Neural progenitor cell (in vitro differentiated cells): ENCODE measurements at regions not wholly inside any gene's neighbourhood (a gene's known extent, or its start where the extent isn't known, plus 50 kb on each side); places are given as distances from the start of the nearest gene placed in this dataset.
"Not testable (repeated sequence)": the region's sequence is repeated elsewhere in the genome, so short reads cannot be mapped to it uniquely, and the experiment has no call there.

ENCODE experiments used
- DNase-seq: peaks from one replicate; pipeline ENCODE4 v3.0.0-alpha.2; 2016; ENCODE audit warnings: low spot score
- H2AFZ ChIP-seq: fragments of 200-600 bp; sonication (generic); replicated peaks from 2 replicates; pipeline ENCODE4 v1.6.1; 2016; ENCODE audit warnings: antibody characterized with exemption
- H3F3A ChIP-seq: fragments of 200-600 bp; sonication (generic); 2 replicates; pipeline ENCODE4 v1.6.1; 2016; ENCODE audit warnings: antibody characterized with exemption, low read depth
- H3K27ac ChIP-seq: fragments of 200-600 bp; sonication (generic); 2 replicates; pipeline ENCODE4 v1.5.1; 2016; ENCODE audit warnings: mild to moderate bottlenecking
- H3K27me3 ChIP-seq: fragments of 200-600 bp; sonication (generic); 2 replicates; pipeline ENCODE4 v1.6.1; 2016; ENCODE audit warnings: mild to moderate bottlenecking, moderate library complexity
- H3K36me3 ChIP-seq: fragments of 200-600 bp; sonication (generic); 2 replicates; pipeline ENCODE4 v1.5.1; 2016
- H3K4me1 ChIP-seq: fragments of 200-600 bp; sonication (generic); 2 replicates; pipeline ENCODE4 v1.6.1; 2016; ENCODE audit warnings: mixed run types
- H3K4me2 ChIP-seq: fragments of 200-600 bp; sonication (generic); 2 replicates; pipeline ENCODE4 v1.6.1; 2016
- H3K4me3 ChIP-seq: fragments of 200-600 bp; sonication (generic); 2 replicates; pipeline ENCODE4 v1.5.1; 2016
- H3K79me2 ChIP-seq: fragments of 200-600 bp; sonication (generic); 2 replicates; pipeline ENCODE4 v1.6.1; 2016; ENCODE audit warnings: low read depth
- H3K9ac ChIP-seq: fragments of 200-600 bp; sonication (generic); 2 replicates; pipeline ENCODE4 v1.6.1; 2016
- H3K9me3 ChIP-seq: fragments of 200-600 bp; sonication (generic); 2 replicates; pipeline ENCODE4 v1.5.1; 2016; ENCODE audit warnings: low read depth
- H4K20me1 ChIP-seq: fragments of 200-600 bp; sonication (generic); 2 replicates; pipeline ENCODE4 v1.6.1; 2016; ENCODE audit warnings: low read depth
- H3K27ac Mint-ChIP-seq: 3 replicates; pipeline ENCODE4 v1.8.0; 2021; ENCODE audit warnings: mixed read lengths
- H3K27me3 Mint-ChIP-seq: 2 replicates; pipeline ENCODE4 v1.8.0; 2022; ENCODE audit warnings: low read depth, mild to moderate bottlenecking, inconsistent platforms, moderate library complexity, mixed read lengths; ENCODE audit not compliant: insufficient read depth
- H3K36me3 Mint-ChIP-seq: 3 replicates; pipeline ENCODE4 v1.8.0; 2021; ENCODE audit warnings: mixed read lengths
- H3K4me1 Mint-ChIP-seq: 3 replicates; pipeline ENCODE4 v1.8.0; 2021; ENCODE audit warnings: mixed read lengths
- H3K4me3 Mint-ChIP-seq: 3 replicates; pipeline ENCODE4 v1.8.0; 2021; ENCODE audit warnings: mild to moderate bottlenecking, moderate library complexity, mixed read lengths
- H3K9me3 Mint-ChIP-seq: 3 replicates; pipeline ENCODE4 v1.8.0; 2020; ENCODE audit warnings: mixed read lengths
- EZH2 ChIP-seq: fragments of 200-600 bp; sonication (generic); IDR thresholded peaks from 2 replicates; pipeline ENCODE4 v1.6.1; 2017; ENCODE audit warnings: antibody characterized with exemption, mild to moderate bottlenecking, moderate library complexity
- EZH2phosphoT487 ChIP-seq: fragments of 200-600 bp; sonication (generic); IDR thresholded peaks from 2 replicates; pipeline ENCODE4 v1.6.1; 2017; ENCODE audit warnings: antibody characterized with exemption
- TF ChIP-seq, protein P1 (sequence below): fragments of 200-600 bp; sonication (generic); IDR thresholded peaks from 2 replicates; pipeline ENCODE4 v1.5.1; 2017; ENCODE audit warnings: antibody characterized with exemption, mild to moderate bottlenecking

DNA sequence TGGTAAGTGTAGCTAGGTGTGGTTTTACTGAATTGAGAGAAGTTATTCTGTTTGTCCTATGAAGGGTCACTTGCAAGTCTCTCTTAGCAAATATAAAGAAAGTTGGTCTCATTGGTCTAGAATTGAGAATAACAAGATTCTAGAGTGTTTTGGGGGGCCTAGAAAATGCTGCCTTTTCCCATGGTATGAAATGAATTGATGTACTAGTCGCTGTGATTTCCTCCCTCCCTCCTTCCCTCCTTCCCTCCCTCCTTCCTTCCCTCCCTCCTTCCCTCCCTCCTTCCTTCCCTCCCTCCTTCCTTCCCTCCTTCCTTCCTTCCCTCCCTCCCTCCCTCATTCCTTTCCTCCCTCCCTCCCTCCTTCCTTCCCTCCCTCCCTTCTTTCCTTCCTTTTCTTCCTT, 166.7 kb upstream of the RGS6 start:
- TF ChIP-seq, protein P1, sequence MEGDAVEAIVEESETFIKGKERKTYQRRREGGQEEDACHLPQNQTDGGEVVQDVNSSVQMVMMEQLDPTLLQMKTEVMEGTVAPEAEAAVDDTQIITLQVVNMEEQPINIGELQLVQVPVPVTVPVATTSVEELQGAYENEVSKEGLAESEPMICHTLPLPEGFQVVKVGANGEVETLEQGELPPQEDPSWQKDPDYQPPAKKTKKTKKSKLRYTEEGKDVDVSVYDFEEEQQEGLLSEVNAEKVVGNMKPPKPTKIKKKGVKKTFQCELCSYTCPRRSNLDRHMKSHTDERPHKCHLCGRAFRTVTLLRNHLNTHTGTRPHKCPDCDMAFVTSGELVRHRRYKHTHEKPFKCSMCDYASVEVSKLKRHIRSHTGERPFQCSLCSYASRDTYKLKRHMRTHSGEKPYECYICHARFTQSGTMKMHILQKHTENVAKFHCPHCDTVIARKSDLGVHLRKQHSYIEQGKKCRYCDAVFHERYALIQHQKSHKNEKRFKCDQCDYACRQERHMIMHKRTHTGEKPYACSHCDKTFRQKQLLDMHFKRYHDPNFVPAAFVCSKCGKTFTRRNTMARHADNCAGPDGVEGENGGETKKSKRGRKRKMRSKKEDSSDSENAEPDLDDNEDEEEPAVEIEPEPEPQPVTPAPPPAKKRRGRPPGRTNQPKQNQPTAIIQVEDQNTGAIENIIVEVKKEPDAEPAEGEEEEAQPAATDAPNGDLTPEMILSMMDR: no peak
- TF ChIP-seq EZH2phosphoT487: no peak
- no peak for TF ChIP-seq EZH2
- H3K27me3 Mint-ChIP-seq: peaks cover 2% of the 10 kb centered on the region

DNA sequence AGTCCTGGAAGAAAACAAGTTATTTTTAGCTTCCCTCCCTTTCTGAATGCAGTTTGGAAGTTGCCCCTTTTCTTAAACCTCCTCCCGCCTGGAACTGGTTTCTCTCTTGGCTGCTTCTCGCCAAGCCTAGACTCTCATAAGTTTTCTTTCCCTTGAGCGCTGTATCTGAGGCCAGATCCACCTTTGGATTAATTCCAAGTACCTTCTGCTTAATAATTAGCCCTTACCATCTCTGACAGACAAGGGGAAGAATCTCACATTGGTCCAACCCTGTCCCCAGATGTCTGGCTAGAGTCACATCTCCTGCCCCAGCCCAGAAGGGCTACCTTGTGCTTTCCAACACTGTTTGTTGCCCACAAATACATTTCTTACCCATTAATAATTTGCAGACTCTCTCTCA, 161.8 kb upstream of the RGS6 start:
- Histone ChIP-seq H3K4me1 (no peaks in the 10 kb centered on the region), H4K20me1 (no peaks in the 10 kb centered on the region), H3K27me3 (no peaks in the 10 kb centered on the region), H3K4me3 (no peak overlapping the region), H3K36me3 (no peaks in the 10 kb centered on the region), H3F3A (no peaks in the 10 kb centered on the region), H3K27ac (no peak overlapping the region), H3K9ac (no peak overlapping the region), H3K79me2 (no peaks in the 10 kb centered on the region), H3K9me3 (no peaks in the 10 kb centered on the region), H2AFZ (no peak overlapping the region), H3K4me2 (no peak overlapping the region)
- Mint-ChIP-seq H3K27me3 (peaks cover 10% of the 10 kb centered on the region), H3K27ac (peak overlapping the region; percentile 33), H3K4me3 (no peak overlapping the region), H3K4me1 (peaks cover 7% of the 10 kb centered on the region), H3K9me3 (peaks cover 38% of the 10 kb centered on the region), H3K36me3 (peaks cover 12% of the 10 kb centered on the region)
- DNase-seq: no peak
- TF ChIP-seq EZH2phosphoT487: no peak
- TF ChIP-seq, protein P1: no peak
- TF ChIP-seq EZH2: no peak

More for the DNA sequence above, 166.7 kb upstream of the RGS6 start:
- H3K4me2 ChIP-seq: peak overlapping the region; percentile 55
- H3K79me2 ChIP-seq: no peaks in the 10 kb centered on the region
- no peak for DNase-seq
- H3K36me3 ChIP-seq: no peaks in the 10 kb centered on the region
- H2AFZ ChIP-seq: no peak overlapping the region
- peaks cover 3% of the 10 kb centered on the region for H3F3A ChIP-seq
- H3K27ac ChIP-seq: no peak overlapping the region
- Mint-ChIP-seq H3K36me3 (peaks cover 2% of the 10 kb centered on the region), H3K27ac (no peak overlapping the region), H3K9me3 (peaks cover 17% of the 10 kb centered on the region), H3K4me1 (peaks cover 9% of the 10 kb centered on the region), H3K4me3 (no peak overlapping the region)
- H4K20me1 ChIP-seq: no peaks in the 10 kb centered on the region
- no peaks in the 10 kb centered on the region for H3K27me3 ChIP-seq
- H3K4me3 ChIP-seq: no peak overlapping the region
- no peaks in the 10 kb centered on the region for H3K9me3 ChIP-seq
- H3K9ac ChIP-seq: no peak overlapping the region
- peaks cover 13% of the 10 kb centered on the region for H3K4me1 ChIP-seq

DNA sequence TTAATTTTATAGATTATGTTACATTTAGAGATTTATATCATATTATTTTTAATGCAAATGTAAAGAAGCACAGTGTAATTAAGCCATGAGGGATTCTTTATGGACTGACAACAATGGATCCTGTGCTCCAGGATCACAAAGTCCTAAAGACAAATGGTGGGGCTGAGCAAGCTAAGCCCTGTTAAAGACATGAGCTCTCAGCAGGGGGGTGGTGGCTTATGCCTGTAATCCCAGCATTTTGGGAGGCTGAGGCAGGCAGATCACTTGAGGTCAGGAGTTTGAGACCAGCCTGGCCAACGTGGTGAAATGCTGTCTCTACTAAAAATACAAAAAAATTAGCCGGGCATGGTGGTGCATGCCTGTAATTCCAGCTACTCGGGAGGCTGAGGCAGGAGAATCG, 160.8 kb upstream of the RGS6 start:
- Mint-ChIP-seq H3K27me3 (peaks cover 10% of the 10 kb centered on the region), H3K36me3 (peaks cover 12% of the 10 kb centered on the region), H3K4me1 (peaks cover 13% of the 10 kb centered on the region), H3K9me3 (peaks cover 41% of the 10 kb centered on the region)
- H3K9ac ChIP-seq, H3K36me3 ChIP-seq, H3F3A ChIP-seq, H3K4me3 ChIP-seq, H3K27ac Mint-ChIP-seq, H3K9me3 ChIP-seq, H3K27me3 ChIP-seq, H2AFZ ChIP-seq, H3K4me1 ChIP-seq, H3K4me2 ChIP-seq, H4K20me1 ChIP-seq, DNase-seq, H3K4me3 Mint-ChIP-seq, H3K79me2 ChIP-seq, H3K27ac ChIP-seq: not testable (repeated sequence)

DNA sequence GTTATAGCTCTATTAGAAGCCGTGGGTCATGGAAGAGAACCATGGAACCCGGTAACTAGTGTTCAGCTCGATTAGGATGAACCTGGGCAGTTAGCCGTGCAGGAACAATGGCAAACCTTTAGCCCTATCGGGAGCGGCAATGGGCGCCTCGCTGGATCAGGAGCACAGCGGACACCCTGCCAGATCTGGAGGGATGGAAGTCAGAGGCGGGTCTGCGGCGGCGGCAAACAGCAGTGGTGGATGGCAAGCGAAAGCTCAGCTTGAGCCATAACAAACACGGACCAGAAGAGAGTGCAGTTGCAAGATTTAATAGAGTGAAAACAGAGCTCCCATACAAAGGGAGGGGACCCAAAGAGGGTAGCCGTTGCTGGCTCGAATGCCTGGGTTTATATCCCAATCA, 160.2 kb upstream of the RGS6 start:
- not testable (repeated sequence) for H3K4me3 ChIP-seq, H3K79me2 ChIP-seq, H3K36me3 ChIP-seq, H3K27ac Mint-ChIP-seq, DNase-seq, H2AFZ ChIP-seq, H4K20me1 ChIP-seq, H3F3A ChIP-seq, H3K4me1 ChIP-seq, H3K27me3 ChIP-seq, H3K9me3 ChIP-seq, H3K9ac ChIP-seq, H3K4me2 ChIP-seq, H3K4me3 Mint-ChIP-seq, H3K27ac ChIP-seq
- Mint-ChIP-seq H3K36me3 (peaks cover 12% of the 10 kb centered on the region), H3K27me3 (peaks cover 10% of the 10 kb centered on the region), H3K9me3 (peaks cover 41% of the 10 kb centered on the region), H3K4me1 (peaks cover 18% of the 10 kb centered on the region)
